ENCODE measurements at regions not wholly inside any gene's neighbourhood (a gene's known extent, or its start where the extent isn't known, plus 50 kb on each side); places are given as distances from the start of the nearest gene placed in this dataset.

DNA sequence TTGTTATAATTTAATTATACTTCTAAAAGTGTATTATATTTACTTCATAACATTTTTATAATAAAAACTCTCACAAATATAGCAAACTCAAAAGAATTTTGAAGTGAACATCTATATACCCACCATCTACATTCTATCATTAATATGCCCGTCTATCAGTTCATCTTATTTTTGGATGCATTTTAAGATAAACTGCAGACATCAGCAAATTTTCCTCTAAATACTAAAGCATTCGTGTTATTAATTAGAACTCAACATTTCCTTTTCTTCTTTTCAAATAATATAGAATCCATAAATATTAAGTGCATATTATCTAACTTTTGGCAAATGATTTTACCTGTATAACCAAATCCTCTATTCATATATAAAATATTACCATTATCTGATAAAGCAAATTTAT is 242.9 kb upstream of the BCHE start:
- TF ChIP-seq, protein P1, sequence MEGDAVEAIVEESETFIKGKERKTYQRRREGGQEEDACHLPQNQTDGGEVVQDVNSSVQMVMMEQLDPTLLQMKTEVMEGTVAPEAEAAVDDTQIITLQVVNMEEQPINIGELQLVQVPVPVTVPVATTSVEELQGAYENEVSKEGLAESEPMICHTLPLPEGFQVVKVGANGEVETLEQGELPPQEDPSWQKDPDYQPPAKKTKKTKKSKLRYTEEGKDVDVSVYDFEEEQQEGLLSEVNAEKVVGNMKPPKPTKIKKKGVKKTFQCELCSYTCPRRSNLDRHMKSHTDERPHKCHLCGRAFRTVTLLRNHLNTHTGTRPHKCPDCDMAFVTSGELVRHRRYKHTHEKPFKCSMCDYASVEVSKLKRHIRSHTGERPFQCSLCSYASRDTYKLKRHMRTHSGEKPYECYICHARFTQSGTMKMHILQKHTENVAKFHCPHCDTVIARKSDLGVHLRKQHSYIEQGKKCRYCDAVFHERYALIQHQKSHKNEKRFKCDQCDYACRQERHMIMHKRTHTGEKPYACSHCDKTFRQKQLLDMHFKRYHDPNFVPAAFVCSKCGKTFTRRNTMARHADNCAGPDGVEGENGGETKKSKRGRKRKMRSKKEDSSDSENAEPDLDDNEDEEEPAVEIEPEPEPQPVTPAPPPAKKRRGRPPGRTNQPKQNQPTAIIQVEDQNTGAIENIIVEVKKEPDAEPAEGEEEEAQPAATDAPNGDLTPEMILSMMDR (IDR thresholded peaks at IDR 0.05), result no peak
- ATAC-seq (no peak), DNase-seq (no peak)
- peaks cover 0 to 6% (median 0%) of the 10 kb centered on the region in 11 donors for H3K9me3 ChIP-seq
- no peaks in the 10 kb centered on the region for H3K27me3 ChIP-seq
- no peaks in the 10 kb centered on the region for H3K4me1 ChIP-seq
- H3K27ac ChIP-seq, result no peak overlapping the region
- H3K36me3 ChIP-seq, result no peaks in the 10 kb centered on the region
- H3K4me3 ChIP-seq, result no peak overlapping the region
- intact Hi-C loops (cut with DNase I), result no loop called here
- 76 to 79% methylated on average over 2 of the region's 2 CpGs for WGBS, 2 donors

DNA sequence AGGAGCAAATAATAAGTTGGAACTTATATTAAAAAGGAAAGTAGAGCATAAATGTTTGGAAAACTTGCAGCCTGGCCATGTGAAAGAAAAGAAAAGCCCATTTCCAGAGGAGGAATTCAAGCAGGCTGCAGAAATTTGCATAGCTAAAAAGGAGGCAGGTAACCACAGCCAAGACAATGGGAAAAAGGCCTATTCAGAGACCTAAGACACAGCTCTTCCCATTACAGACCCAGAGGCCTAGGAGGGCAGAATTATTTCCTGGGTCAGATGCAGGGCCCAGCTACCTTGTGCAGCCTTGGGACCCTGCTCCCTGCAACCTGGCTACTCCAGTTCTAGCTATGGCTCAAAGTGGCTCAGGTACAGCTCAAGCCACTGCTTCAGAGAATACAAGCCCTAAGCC is 234.6 kb upstream of the BCHE start:
- Histone ChIP-seq H3K4me3 (no peak overlapping the region), H3K9me3 (peaks cover 0 to 20% (median 0%) of the 10 kb centered on the region in 11 donors)
- DNase-seq, result no peak

DNA sequence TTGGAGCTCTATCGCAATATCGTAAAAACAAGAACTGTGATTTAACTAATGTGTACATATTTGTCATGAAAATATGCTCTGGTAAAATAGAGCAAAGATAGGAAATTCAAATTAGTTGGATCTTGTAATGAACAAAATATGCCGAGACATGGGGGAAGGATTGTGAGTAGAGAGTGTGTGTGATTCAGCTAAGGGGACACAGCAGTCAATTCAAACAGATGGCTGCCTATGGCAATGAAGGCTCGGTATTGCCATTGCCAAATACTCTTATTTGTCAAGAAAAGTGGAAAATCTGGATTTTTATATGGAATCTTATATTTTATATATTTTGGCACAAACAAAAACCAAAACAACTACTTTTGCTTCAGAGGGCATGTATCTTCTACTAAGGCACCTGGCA is 227.3 kb upstream of the BCHE start:
- Histone ChIP-seq H3K27me3 (no peaks in the 10 kb centered on the region), H3K9me3 (peaks cover 0 to 6% (median 0%) of the 10 kb centered on the region in 11 donors), H3K27ac (no peak overlapping the region), H3K4me1 (no peaks in the 10 kb centered on the region), H3K36me3 (no peaks in the 10 kb centered on the region), H3K4me3 (no peak overlapping the region)
- no peak for DNase-seq
- TF ChIP-seq, protein P1 (IDR thresholded peaks at IDR 0.05), result no peak
- 84 to 87% methylated on average over 4 of the region's 4 CpGs for WGBS, 2 donors
- intact Hi-C loops (cut with DNase I), result no loop called here
- no peak for ATAC-seq

More for the DNA sequence above, 234.6 kb upstream of the BCHE start:
- Histone ChIP-seq H3K27ac (no peak overlapping the region), H3K27me3 (no peaks in the 10 kb centered on the region), H3K36me3 (no peaks in the 10 kb centered on the region), H3K4me1 (no peaks in the 10 kb centered on the region)
- no peak for ATAC-seq
- TF ChIP-seq, protein P1 (IDR thresholded peaks at IDR 0.05), result no peak
- intact Hi-C loops (cut with DNase I), result no loop called here

DNA sequence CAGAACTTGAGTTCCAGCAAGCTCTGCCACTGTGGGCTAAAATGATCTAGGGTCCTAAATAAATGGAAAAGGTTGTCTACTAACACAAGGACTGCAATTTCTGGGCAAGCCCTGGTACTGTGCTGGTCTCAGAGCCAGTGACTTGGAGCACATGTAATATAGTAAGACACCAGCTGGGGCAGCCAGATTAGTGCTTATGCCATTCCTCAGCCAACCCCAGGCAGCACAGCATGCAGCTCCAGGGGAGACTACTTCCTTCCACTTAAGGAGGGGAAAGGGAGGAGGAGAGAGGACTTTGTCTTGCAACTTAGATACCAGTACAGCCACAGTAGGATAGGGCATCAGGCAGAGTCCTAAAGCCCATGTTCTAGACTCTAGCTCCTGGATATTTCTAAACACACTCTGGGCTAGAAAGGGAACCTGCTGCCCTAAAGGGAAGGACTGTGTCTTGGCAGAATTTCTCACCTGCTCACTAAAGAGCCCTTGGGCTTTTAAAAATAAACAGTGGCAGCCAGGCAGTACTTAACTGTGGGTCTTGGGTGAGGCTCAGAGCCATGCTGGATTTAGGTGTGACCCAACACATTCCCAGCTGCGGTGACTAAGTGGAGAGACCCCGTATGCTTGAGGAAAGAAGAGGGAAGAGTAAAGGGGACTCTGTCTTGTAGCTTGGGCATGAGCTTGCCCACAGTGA is 223.7 kb upstream of the BCHE start:
- no peaks in the 10 kb centered on the region for H3K36me3 ChIP-seq
- no peak overlapping the region for H3K27ac ChIP-seq
- no peaks in the 10 kb centered on the region for H3K27me3 ChIP-seq
- WGBS, 2 donors, result 73 to 78% methylated on average over 2 of the region's 2 CpGs
- no peak overlapping the region for H3K4me3 ChIP-seq
- TF ChIP-seq, protein P1 (IDR thresholded peaks at IDR 0.05), result no peak
- ATAC-seq, result no peak
- DNase-seq, result no peak
- H3K4me1 ChIP-seq, result no peaks in the 10 kb centered on the region
- peaks cover 0 to 8% (median 0%) of the 10 kb centered on the region in 11 donors for H3K9me3 ChIP-seq
- intact Hi-C loops (cut with DNase I), result no loop called here
